Fibroblast of lung (primary cell): ENCODE measurements at regions not wholly inside any gene's neighbourhood (a gene's known extent, or its start where the extent isn't known, plus 50 kb on each side); places are given as distances from the start of the nearest gene placed in this dataset.

ENCODE experiments used
- DNase-seq, 2 donors: peaks; one replicate each; pipeline versions ENCODE4 v3.0.0 to v3.0.0-alpha.2; 2010; ENCODE audit warnings: low read depth in 2 of 2
- H2AFZ ChIP-seq: 2 replicates; pipeline ENCODE4 v1.5.1; 2012; ENCODE audit warnings: low read length, control low read depth, inconsistent platforms
- H3K27ac ChIP-seq: 2 replicates; pipeline ENCODE4 v1.5.1; 2011; ENCODE audit warnings: low read length, control low read depth; ENCODE audit not compliant: insufficient read depth
- H3K27me3 ChIP-seq: 2 replicates; pipeline ENCODE4 v1.5.1; 2011; ENCODE audit warnings: mild to moderate bottlenecking, low read length; ENCODE audit not compliant: control insufficient read depth, insufficient read depth
- H3K36me3 ChIP-seq: 2 replicates; pipeline ENCODE4 v1.5.1; 2011; ENCODE audit warnings: low read length; ENCODE audit not compliant: control insufficient read depth, insufficient read depth
- H3K4me1 ChIP-seq: 2 replicates; pipeline ENCODE4 v1.5.1; 2011; ENCODE audit warnings: low read length; ENCODE audit not compliant: control insufficient read depth, insufficient read depth; ENCODE audit errors: extremely low read depth
- H3K4me2 ChIP-seq: 2 replicates; pipeline ENCODE4 v1.5.1; 2011; ENCODE audit warnings: low read length, control low read depth; ENCODE audit not compliant: insufficient read depth; ENCODE audit errors: extremely low read depth
- H3K4me3 ChIP-seq, 4 experiments: fragments of 200-600 bp in 1 of 4; sonication (generic) in 1 of 4; replicated peaks in 1 of 4; 2 replicates each; pipeline ENCODE4 v1.5.1; 2011 to 2016; ENCODE audit warnings: low read length in 4 of 4, low read depth in 3 of 4, mild to moderate bottlenecking in 3 of 4, control low read depth in 2 of 4, inconsistent platforms in 1 of 4, mixed read lengths in 1 of 4; ENCODE audit not compliant: insufficient read depth in 1 of 4; ENCODE audit errors: control extremely low read depth in 1 of 4
- H3K79me2 ChIP-seq: 2 replicates; pipeline ENCODE4 v1.5.1; 2012; ENCODE audit warnings: mild to moderate bottlenecking, low read length, inconsistent platforms; ENCODE audit not compliant: control insufficient read depth, insufficient read depth
- H3K9ac ChIP-seq: 2 replicates; pipeline ENCODE4 v1.5.1; 2011; ENCODE audit warnings: mild to moderate bottlenecking, low read length, control low read depth; ENCODE audit not compliant: insufficient read depth
- H3K9me3 ChIP-seq: 2 replicates; pipeline ENCODE4 v1.5.1; 2012; ENCODE audit warnings: low read depth, low read length; ENCODE audit not compliant: control insufficient read depth, insufficient read depth
- H4K20me1 ChIP-seq: 2 replicates; pipeline ENCODE4 v1.5.1; 2011; ENCODE audit warnings: low read length; ENCODE audit not compliant: control insufficient read depth, insufficient read depth; ENCODE audit errors: extremely low read depth
- CTCF ChIP-seq, 2 donors: IDR thresholded peaks in 1 of 2; conservative IDR thresholded peaks in 1 of 2; 1 replicate in 1 of 2; 2 replicates in 1 of 2; pipeline ENCODE4 v1.5.1; 2011 to 2012; ENCODE audit warnings: low read length in 2 of 2, control low read depth in 1 of 2, inconsistent platforms in 1 of 2, low read depth in 1 of 2, mild to moderate bottlenecking in 1 of 2
- EZH2 ChIP-seq: IDR thresholded peaks from 2 replicates; pipeline ENCODE4 v1.5.1; 2012; ENCODE audit warnings: low read length, control low read depth, mild to moderate bottlenecking; ENCODE audit errors: missing control alignments

GRCh38 chr21:18058731-18059398 lies 185.8 kb upstream of the CHODL start:
- Histone ChIP-seq H3K4me3 (no peak overlapping the region), H3K4me1 (no peaks in the 10 kb centered on the region), H3K36me3 (no peaks in the 10 kb centered on the region), H3K27me3 (no peaks in the 10 kb centered on the region), H3K9me3 (no peaks in the 10 kb centered on the region), H2AFZ (no peak overlapping the region), H4K20me1 (no peaks in the 10 kb centered on the region), H3K9ac (no peak overlapping the region), H3K4me2 (no peak overlapping the region), H3K79me2 (no peaks in the 10 kb centered on the region), H3K27ac (no peak overlapping the region)
- no peak for DNase-seq
- TF ChIP-seq CTCF (conservative IDR thresholded peaks at IDR 0.05 in 1 of 2, IDR thresholded peaks at IDR 0.05 in 1 of 2; ENCODE audit: low read depth in 1 of 2, low read length in 2 of 2) (no peak), EZH2 (no peak)

GRCh38 chr21:18053151-18053550 lies 191.5 kb upstream of the CHODL start:
- no peak overlapping the region for H3K27ac ChIP-seq
- H3K4me2 ChIP-seq = no peak overlapping the region
- no peaks in the 10 kb centered on the region for H3K9me3 ChIP-seq
- TF ChIP-seq EZH2 = no peak
- no peak for TF ChIP-seq CTCF (conservative IDR thresholded peaks at IDR 0.05 in 1 of 2, IDR thresholded peaks at IDR 0.05 in 1 of 2; ENCODE audit: low read depth in 1 of 2, low read length in 2 of 2)
- H3K9ac ChIP-seq = no peak overlapping the region
- H3K4me1 ChIP-seq = no peaks in the 10 kb centered on the region
- no peak overlapping the region for H2AFZ ChIP-seq
- H3K36me3 ChIP-seq = no peaks in the 10 kb centered on the region
- H3K27me3 ChIP-seq = no peaks in the 10 kb centered on the region
- no peak overlapping the region for H3K4me3 ChIP-seq
- H3K79me2 ChIP-seq = no peaks in the 10 kb centered on the region
- DNase-seq = no peak
- no peaks in the 10 kb centered on the region for H4K20me1 ChIP-seq

- no peak overlapping the region for H3K4me3 ChIP-seq
- DNase-seq = no peak
- no peaks in the 10 kb centered on the region for H3K27me3 ChIP-seq
- TF ChIP-seq EZH2 (no peak), CTCF (conservative IDR thresholded peaks at IDR 0.05 in 1 of 2, IDR thresholded peaks at IDR 0.05 in 1 of 2; ENCODE audit: low read depth in 1 of 2, low read length in 2 of 2) (no peak)
- no peaks in the 10 kb centered on the region for H3K36me3 ChIP-seq
- no peaks in the 10 kb centered on the region for H3K79me2 ChIP-seq
- no peaks in the 10 kb centered on the region for H3K9me3 ChIP-seq
- H4K20me1 ChIP-seq = no peaks in the 10 kb centered on the region
- H2AFZ ChIP-seq = no peak overlapping the region
- no peak overlapping the region for H3K9ac ChIP-seq
- no peak overlapping the region for H3K4me2 ChIP-seq
- no peak overlapping the region for H3K27ac ChIP-seq
- no peaks in the 10 kb centered on the region for H3K4me1 ChIP-seq
Observed at GRCh38 chr21:18049461-18049860, 195.2 kb upstream of the CHODL start.
